Stimulated activated CD8-positive, alpha-beta memory T cell treated with anti-CD3 and anti-CD28 coated beads, Interleukin-4, amount 100 ng/mL, for 48 hours (primary cell): ENCODE measurements at regions not wholly inside any gene's neighbourhood (a gene's known extent, or its start where the extent isn't known, plus 50 kb on each side); places are given as distances from the start of the nearest gene placed in this dataset.
"Not testable (repeated sequence)": the region's sequence is repeated elsewhere in the genome, so short reads cannot be mapped to it uniquely, and the experiment has no call there.

Experiments used
- DNase-seq: peaks from one replicate; pipeline ENCODE4 v3.0.0-alpha.2; 2020

GRCh38 chr13:78976696-78977095 lies 317.7 kb upstream of the OBI1 start:
- no peak for DNase-seq

GRCh38 chr13:78972561-78972960 lies 313.6 kb upstream of the OBI1 start:
- no peak for DNase-seq

- no peak for DNase-seq
These were observed 312.5 kb upstream of the OBI1 start for GRCh38 chr13:78971355-78972025.

- no peak for DNase-seq
These were observed 301.9 kb upstream of the OBI1 start for GRCh38 chr13:78960881-78961280.

GRCh38 chr13:78958006-78958405 lies 299.1 kb upstream of the OBI1 start:
- no peak for DNase-seq

DNA sequence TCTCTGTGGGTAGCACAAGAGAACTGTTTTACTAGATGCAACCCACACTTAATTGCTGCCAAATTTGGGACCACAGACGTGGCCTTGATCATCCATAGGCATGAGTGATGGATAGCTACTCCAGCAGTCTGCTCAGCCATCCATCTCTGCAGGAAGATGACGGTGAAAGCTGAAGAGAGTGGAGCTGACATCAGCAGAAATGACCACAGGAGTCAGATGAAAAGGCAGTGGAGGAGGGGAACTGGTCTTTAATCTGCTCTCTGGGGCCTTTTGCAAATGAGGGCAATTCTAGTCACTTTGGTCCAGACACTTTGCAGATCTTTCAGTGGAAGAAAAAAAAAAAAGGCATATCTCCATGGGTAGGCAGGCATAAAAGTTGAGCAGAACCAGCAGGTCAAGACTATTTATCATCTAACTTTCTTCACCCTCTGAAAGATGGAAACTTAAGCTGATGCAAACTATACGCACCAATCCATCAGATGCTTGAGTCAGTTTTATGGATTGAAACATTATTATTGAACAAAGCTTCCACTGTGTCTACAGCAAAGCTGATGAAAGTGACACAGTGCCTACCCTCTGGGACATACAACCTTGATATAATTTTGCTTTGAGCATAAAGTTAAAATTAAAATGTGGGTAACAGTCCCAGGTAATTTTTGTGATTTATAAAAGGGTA lies 281.6 kb upstream of the OBI1 start:
- DNase-seq = no peak

- DNase-seq = no peak
These were observed 275.4 kb upstream of the OBI1 start for GRCh38 chr13:78934336-78934735.

DNA sequence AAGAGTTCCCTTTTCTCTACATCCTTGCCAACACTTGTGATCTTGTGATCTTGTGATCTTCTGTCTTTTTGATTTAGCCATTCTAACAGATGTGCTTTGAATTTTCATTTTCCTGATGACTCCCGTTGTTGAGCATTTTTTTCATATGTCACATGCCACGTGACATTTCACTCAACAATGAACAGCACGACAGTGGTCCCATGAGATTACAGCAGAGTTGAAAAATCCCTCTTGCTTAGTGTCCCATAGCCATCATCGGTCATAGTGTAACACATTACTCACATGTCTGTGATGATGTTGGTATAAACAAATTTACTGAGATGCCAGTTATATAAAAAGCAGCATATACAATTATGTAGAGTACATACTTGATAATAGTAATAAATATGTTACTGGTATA lies 256.1 kb upstream of the OBI1 start:
- DNase-seq = no peak

DNA sequence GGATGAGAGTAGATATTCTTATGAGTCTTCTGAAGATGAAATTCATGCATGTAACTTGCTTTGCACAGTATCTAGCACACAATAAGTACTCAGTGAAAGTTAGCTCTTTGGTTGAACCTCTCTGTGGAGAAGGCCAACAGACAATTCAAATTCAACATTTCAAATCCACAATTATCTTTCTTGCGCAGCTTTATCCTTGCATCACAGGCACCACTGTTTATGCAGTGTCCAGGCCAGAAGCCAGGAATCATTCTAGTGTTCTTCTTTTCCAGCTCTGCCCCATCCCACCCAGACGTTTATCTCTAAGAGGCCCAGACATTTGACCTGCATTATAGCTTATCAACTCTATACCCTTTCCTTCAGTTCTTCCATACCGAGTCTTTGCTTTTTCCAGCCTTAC lies 254.7 kb upstream of the OBI1 start:
- DNase-seq = no peak

DNA sequence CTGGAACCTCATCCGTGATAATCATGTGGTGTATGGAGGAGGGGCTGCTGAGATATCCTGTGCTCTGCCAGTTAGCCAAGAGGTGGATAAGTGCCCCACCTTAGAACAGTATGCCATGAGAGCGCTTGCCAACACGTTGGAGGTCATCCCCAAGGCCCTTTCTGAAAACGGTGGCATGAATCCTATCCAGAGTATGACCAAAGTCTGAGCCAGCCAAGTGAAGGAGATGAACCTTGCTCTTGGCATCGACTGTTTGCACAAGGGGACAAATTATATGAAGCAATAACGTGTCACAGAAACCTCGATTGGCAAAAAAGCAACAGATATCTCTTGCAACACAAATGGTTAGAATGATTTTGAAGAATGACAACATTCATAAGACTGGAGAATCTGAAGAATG lies 251.2 kb upstream of the OBI1 start:
- DNase-seq = no peak

DNA sequence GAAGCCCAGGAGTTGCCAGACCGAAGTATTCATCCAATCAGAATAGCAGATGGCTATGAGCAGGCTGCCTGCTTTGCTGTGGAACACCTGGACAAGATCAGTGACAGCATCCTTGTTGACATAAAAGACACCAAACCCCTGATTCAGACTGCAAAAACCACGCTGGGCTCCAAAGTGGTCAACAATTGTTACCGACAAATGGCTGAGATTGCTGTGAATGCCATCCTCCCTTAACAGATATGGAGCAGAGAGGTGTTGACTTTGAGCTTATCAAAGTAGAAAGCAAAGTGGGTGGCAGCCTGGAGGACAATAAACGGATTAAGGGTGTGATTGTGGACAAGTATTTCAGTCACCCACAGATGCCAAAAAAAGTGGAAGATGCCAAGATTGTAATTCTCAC lies 250.3 kb upstream of the OBI1 start:
- DNase-seq = no peak

DNA sequence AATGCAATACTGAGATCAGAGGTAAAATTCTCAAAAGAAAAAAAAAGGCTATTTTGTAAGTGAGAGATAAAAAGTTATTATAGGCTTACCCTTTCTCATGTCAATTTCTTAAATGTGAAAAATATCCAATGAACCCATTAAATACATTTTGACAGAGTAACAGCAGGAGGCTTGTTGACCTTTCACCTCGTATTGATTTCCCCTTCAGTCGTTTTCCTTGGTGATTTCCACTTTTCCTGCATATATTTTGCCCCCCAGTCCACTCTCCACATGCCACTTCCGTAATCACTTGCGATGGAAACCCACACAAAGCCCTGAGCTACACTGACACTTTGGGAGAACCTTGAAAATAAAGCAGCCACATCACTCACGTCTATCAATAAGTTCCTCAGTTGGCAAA lies 248.1 kb upstream of the OBI1 start:
- no peak for DNase-seq

DNA sequence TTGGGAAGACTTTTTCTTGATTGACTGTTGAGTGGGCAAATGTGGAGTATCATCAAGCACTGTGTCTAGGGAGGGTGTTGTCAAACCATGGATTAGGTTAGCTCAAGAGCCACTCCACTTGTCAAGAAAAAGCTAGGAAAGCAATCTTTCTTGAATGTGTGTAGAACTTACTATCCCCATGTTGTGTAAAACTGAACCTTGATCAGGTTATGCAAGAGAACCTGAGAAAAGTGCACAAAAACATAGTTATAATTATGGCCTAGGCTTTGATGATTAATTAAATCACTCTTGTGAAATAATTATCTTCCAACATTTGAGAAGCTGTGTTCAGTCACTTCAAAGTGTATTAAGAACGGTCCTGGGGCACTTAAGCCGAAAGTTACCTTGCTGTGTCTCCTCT lies 238.2 kb upstream of the OBI1 start:
- DNase-seq = no peak

DNA sequence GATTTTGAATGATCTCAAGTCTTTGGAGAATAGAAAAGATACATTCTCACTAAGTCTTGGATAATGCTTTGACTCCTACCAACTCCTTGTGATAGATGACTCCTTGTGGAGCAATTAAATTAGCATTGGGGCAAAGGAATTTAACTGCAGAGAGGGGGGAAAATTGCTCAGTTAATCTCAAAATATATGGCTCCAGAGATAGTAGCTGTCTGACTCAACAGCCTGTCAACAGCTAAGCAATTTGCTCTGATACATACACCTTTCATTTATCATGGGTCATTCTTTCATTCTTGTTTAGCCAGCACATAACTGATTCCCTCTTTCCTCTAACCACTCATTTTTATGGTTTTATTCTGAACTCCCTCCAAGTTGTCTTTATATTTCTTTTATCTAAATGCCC lies 225.6 kb upstream of the OBI1 start:
- no peak for DNase-seq

DNA sequence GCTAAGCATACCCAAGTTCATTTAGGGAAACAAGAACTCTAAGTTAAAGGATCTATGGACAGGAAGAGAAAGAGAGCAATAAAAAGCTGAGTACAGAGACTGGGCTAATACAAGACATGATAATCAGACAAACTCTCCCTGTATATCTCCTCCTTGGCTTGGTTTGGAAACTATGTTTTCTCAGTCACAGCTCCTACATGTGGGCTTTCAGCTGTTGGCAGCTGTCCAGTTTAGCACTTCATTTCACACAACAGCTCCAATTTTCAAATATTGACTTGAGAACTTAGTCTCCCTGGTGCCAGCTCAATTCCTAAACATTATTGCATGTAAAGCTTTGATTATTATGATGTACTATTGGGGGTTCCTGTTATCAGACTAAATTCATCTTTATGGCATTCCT lies 222.8 kb upstream of the OBI1 start:
- no peak for DNase-seq

DNA sequence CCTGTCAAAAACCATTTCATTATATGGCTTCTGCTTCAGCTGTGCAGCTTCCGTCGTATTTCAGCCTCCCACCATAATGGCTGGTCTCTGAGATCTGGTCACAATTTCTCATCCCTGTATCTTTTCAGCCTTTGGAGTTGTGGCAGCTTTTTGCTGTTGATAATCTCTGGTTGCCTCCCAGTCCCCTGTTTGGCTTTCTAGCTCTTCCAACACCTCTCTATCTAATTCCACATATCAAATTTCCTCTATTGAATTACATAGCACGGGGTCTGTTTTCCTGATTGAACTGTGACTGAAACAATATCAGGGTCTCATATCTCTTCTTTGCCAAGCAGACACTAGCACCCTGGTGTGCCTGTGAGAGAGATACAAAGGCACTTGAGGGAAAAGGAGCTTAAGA lies 222.1 kb upstream of the OBI1 start:
- no peak for DNase-seq

DNA sequence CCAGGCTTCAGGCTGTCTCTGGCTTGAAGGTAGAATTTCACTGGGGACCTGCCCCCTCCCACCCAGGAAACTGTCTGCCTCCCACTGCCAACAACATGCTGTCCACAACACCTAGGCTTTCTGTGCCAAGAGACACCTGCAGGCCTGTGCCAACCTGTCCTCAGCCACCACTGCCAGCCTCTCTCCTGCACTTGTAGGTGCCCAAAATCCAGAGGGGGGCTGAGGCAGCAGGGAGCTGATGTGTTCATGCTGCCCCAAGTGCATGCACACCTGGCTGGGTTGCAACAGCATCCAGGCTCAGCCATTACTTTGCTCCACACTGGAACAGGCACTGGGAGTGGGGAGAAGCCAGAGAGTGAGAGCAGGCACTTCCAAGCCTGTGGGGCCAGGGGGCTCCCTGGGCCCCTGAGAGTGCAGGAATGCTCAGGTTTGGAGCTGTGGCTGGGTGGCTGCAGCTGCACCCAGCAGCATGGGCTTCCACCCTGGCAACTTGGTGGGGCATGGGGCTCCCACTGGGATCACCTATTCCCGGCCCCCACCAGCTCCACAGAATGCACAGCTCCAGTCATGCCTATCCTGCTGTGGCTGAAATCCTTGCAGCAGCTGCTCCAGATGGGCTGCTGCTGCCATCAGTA lies 218.1 kb upstream of the OBI1 start:
- DNase-seq = no peak

GRCh38 chr13:78875792-78876580 lies 217.0 kb upstream of the OBI1 start:
- DNase-seq = peak; percentile 25

- no peak for DNase-seq
These were observed 210.0 kb upstream of the OBI1 start for GRCh38 chr13:78868991-78869390.

- DNase-seq = no peak
These were observed 208.7 kb upstream of the OBI1 start for GRCh38 chr13:78867655-78868054.

- not testable (repeated sequence) for DNase-seq
These were observed 207.1 kb upstream of the OBI1 start for GRCh38 chr13:78866076-78866475.

DNA sequence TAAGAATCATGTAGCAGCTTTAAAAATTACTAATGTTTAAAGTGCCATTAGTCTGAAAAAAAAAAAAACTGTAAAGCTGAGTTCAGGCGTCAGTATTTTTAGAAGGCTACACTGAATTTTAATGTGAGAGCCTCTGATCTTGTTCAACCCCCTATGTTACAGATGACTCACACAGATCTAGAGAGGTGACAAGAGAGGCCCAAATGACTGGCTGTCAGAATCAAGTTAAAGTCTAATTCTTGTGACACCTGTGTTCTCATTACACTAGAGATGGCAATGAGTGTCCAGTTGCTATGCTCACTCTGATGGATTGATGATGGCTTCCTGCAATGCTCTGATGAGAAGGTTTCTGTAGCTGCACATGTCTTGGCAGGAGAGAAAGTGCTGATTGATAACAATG lies 203.5 kb upstream of the OBI1 start:
- DNase-seq = no peak

DNA sequence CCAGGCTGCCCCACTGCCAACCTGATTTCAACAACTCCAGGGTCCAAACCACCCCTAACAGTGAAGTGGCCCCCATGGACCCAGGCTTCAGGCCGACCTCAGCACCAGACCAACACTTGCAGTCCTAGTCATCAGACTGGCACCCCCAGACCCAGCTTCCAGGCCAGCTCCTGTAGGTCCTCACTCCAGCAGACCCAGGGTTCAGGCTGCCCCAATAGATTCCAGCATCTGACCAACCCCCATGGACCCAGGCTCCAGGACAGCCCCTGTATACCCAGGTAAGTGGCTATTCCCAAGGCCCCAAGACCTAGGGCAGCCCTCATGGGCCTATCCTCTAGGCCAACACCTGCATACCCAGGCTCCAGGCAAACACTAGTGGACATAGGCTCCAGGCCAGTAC lies 193.8 kb upstream of the OBI1 start:
- no peak for DNase-seq
